KMS-11 (cell line): ENCODE measurements at regions not wholly inside any gene's neighbourhood (a gene's known extent, or its start where the extent isn't known, plus 50 kb on each side); places are given as distances from the start of the nearest gene placed in this dataset.

Source experiments
- H2AFZ ChIP-seq: fragments of 200-600 bp; sonication (generic); 2 replicates; pipeline ENCODE4 v1.6.1; 2016; ENCODE audit warnings: antibody characterized with exemption, mixed run types, low read depth
- H3K27ac ChIP-seq: fragments of 200-600 bp; sonication (generic); 2 replicates; pipeline ENCODE4 v1.6.1; 2016; ENCODE audit warnings: mild to moderate bottlenecking, mixed run types
- H3K27me3 ChIP-seq: fragments of 200-600 bp; sonication (generic); 2 replicates; pipeline ENCODE4 v1.6.1; 2017; ENCODE audit warnings: mild to moderate bottlenecking, low read depth, mixed run types, moderate library complexity; ENCODE audit not compliant: insufficient read depth
- H3K36me3 ChIP-seq: fragments of 200-600 bp; sonication (generic); 2 replicates; pipeline ENCODE4 v1.6.1; 2017; ENCODE audit warnings: mild to moderate bottlenecking, mixed run types; ENCODE audit not compliant: insufficient read depth
- H3K4me1 ChIP-seq: fragments of 200-600 bp; sonication (generic); 2 replicates; pipeline ENCODE4 v1.6.1; 2016; ENCODE audit warnings: mild to moderate bottlenecking, low read depth, mixed run types; ENCODE audit not compliant: poor library complexity, severe bottlenecking
- H3K4me2 ChIP-seq: fragments of 200-600 bp; sonication (generic); 2 replicates; pipeline ENCODE4 v1.7.0; 2016; ENCODE audit warnings: mild to moderate bottlenecking, mixed run types
- H3K4me3 ChIP-seq: fragments of 200-600 bp; sonication (generic); IDR thresholded peaks from 2 replicates; pipeline ENCODE4 v1.6.1; 2017; ENCODE audit warnings: low read depth, low read length, mixed read lengths; ENCODE audit not compliant: insufficient read depth
- H3K79me2 ChIP-seq: fragments of 200-600 bp; sonication (generic); 2 replicates; pipeline ENCODE4 v1.6.1; 2016; ENCODE audit warnings: low read depth, mixed run types; ENCODE audit not compliant: insufficient read depth
- H3K9ac ChIP-seq: fragments of 200-600 bp; sonication (generic); 2 replicates; pipeline ENCODE4 v1.6.1; 2016; ENCODE audit warnings: mild to moderate bottlenecking, mixed run types
- H4K20me1 ChIP-seq: fragments of 200-600 bp; sonication (generic); 2 replicates; pipeline ENCODE4 v1.6.1; 2016; ENCODE audit warnings: mild to moderate bottlenecking, mixed run types; ENCODE audit not compliant: insufficient read depth
- CTCF ChIP-seq: fragments of 200-600 bp; sonication (generic); conservative IDR thresholded peaks from 2 replicates; pipeline ENCODE4 v1.6.1; 2017; ENCODE audit warnings: low read depth, mild to moderate bottlenecking, antibody characterized with exemption, low read length, moderate library complexity, mixed read lengths

- Histone ChIP-seq H3K4me2 (no peak overlapping the region), H3K9ac (no peak overlapping the region), H3K27ac (no peak overlapping the region), H3K4me3 (no peak overlapping the region), H3K36me3 (no peaks in the 10 kb centered on the region), H3K4me1 (no peaks in the 10 kb centered on the region), H3K79me2 (no peaks in the 10 kb centered on the region), H3K27me3 (no peaks in the 10 kb centered on the region), H2AFZ (no peak overlapping the region), H4K20me1 (no peaks in the 10 kb centered on the region)
- TF ChIP-seq CTCF = no peak
These were observed 67.5 kb upstream of the DAAM1 start for GRCh38 chr14:59120921-59121320.

GRCh38 chr14:59123531-59123930 is 64.9 kb upstream of the DAAM1 start:
- no peaks in the 10 kb centered on the region for H3K79me2 ChIP-seq
- no peak overlapping the region for H3K4me3 ChIP-seq
- no peaks in the 10 kb centered on the region for H3K36me3 ChIP-seq
- H3K27ac ChIP-seq = no peak overlapping the region
- H3K4me1 ChIP-seq = no peaks in the 10 kb centered on the region
- no peak overlapping the region for H2AFZ ChIP-seq
- H3K27me3 ChIP-seq = no peaks in the 10 kb centered on the region
- no peak for TF ChIP-seq CTCF
- no peak overlapping the region for H3K9ac ChIP-seq
- no peak overlapping the region for H3K4me2 ChIP-seq
- H4K20me1 ChIP-seq = no peaks in the 10 kb centered on the region

GRCh38 chr14:59123975-59124374 is 64.5 kb upstream of the DAAM1 start:
- Histone ChIP-seq H3K79me2 (no peaks in the 10 kb centered on the region), H3K4me1 (no peaks in the 10 kb centered on the region), H2AFZ (no peak overlapping the region), H3K9ac (no peak overlapping the region), H4K20me1 (no peaks in the 10 kb centered on the region), H3K27ac (no peak overlapping the region), H3K4me2 (no peak overlapping the region), H3K4me3 (no peak overlapping the region), H3K36me3 (no peaks in the 10 kb centered on the region), H3K27me3 (no peaks in the 10 kb centered on the region)
- TF ChIP-seq CTCF = no peak; the same call in 1 of the 2 replicates

GRCh38 chr14:59125156-59125555 is 63.3 kb upstream of the DAAM1 start:
- H3K79me2 ChIP-seq = no peaks in the 10 kb centered on the region
- no peak overlapping the region for H3K9ac ChIP-seq
- no peaks in the 10 kb centered on the region for H3K36me3 ChIP-seq
- H3K4me1 ChIP-seq = no peaks in the 10 kb centered on the region
- no peaks in the 10 kb centered on the region for H3K27me3 ChIP-seq
- H4K20me1 ChIP-seq = no peaks in the 10 kb centered on the region
- no peak overlapping the region for H3K4me3 ChIP-seq
- H3K27ac ChIP-seq = no peak overlapping the region
- no peak overlapping the region for H2AFZ ChIP-seq
- no peak overlapping the region for H3K4me2 ChIP-seq
- no peak for TF ChIP-seq CTCF
